ENCODE measurements at regions not wholly inside any gene's neighbourhood (a gene's known extent, or its start where the extent isn't known, plus 50 kb on each side); places are given as distances from the start of the nearest gene placed in this dataset.

DNA sequence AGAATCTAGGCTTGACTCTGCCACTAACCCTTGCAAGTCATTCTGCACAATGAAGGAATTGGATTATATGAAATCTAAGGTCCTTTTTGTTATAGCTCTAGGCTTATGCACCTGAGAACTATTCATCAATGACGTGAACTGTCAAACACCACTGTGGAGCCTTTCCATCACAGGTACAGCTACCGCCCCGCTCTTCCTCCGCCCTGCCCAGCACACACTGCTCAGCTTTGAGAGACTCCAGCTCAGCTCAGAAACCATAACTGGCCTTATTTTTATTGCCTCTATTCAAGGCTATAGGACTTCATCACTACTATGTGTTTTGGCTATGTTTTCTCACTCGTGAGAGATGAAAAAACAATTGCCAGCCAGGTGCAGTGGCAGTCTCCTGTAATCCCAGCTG, 88.2 kb upstream of the RPL34 start:
- Histone ChIP-seq H4K20me1 (ENCODE audit: control insufficient read depth, insufficient read depth, low read length, poor library complexity, severe bottlenecking) (no peaks in the 10 kb centered on the region), H3K4me1 (ENCODE audit: control insufficient read depth in 2 of 2, insufficient read depth in 2 of 2, low read length in 2 of 2) (peaks cover 12 to 13% of the 10 kb centered on the region in 2 donors), H3K36me3 (replicated peaks in 1 of 2; ENCODE audit: control extremely low read depth in 1 of 2, control insufficient read depth in 1 of 2, extremely low read depth in 1 of 2, insufficient read depth in 2 of 2, low read length in 1 of 2) (no peaks in the 10 kb centered on the region), H3K27me3 (replicated peaks in 1 of 4; ENCODE audit: control extremely low read depth in 1 of 4, control insufficient read depth in 3 of 4, insufficient read depth in 4 of 4, low read length in 3 of 4) (peaks cover 0 to 3% (median 1%) of the 10 kb centered on the region in 4 experiments), H3K4me2 (replicated peaks; ENCODE audit: low read depth, low read length, poor library complexity, severe bottlenecking) (no peak overlapping the region), H3K27ac (ENCODE audit: low read length in 2 of 2) (no peak overlapping the region), H2AFZ (ENCODE audit: insufficient read depth, low read depth, low read length, poor library complexity, severe bottlenecking) (no peak overlapping the region), H3K9ac (ENCODE audit: low read length) (no peak overlapping the region), H3K4me3 (ENCODE audit: control extremely low read depth in 1 of 5, extremely low read depth in 1 of 5, insufficient read depth in 1 of 5, low read depth in 2 of 5, low read length in 4 of 5) (no peak overlapping the region), H3K79me2 (ENCODE audit: control insufficient read depth, insufficient read depth, low read length) (no peaks in the 10 kb centered on the region), H3K9me3 (ENCODE audit: control extremely low read depth in 1 of 3, control insufficient read depth in 2 of 3, insufficient read depth in 1 of 3, low read length in 2 of 3) (no peaks in the 10 kb centered on the region)
- intact Hi-C loops (cut with micrococcal nuclease): no loop called here
- ATAC-seq (ENCODE audit: low read depth): no peak
- Mint-ChIP-seq H3K27me3 (peaks cover 8% of the 10 kb centered on the region), H3K9me3 (ENCODE audit: insufficient read depth) (no peaks in the 10 kb centered on the region), H3K4me1 (peaks cover 18% of the 10 kb centered on the region), H3K27ac (no peak overlapping the region), H3K4me3 (no peak overlapping the region)
- DNase-seq: no peak
- ChIA-PET POLR2A (interaction anchor here (0.6 kb wide), 1 partner anchor 132 kb away, joined by 3 read pairs; no protein-coding TSS in a partner anchor), CTCF (no interaction called here)
- no peak for TF ChIP-seq EZH2 (IDR thresholded peaks at IDR 0.05; ENCODE audit: borderline replicate concordance, insufficient read depth, low read depth, low read length, poor library complexity, severe bottlenecking)
- TF ChIP-seq, protein P1, sequence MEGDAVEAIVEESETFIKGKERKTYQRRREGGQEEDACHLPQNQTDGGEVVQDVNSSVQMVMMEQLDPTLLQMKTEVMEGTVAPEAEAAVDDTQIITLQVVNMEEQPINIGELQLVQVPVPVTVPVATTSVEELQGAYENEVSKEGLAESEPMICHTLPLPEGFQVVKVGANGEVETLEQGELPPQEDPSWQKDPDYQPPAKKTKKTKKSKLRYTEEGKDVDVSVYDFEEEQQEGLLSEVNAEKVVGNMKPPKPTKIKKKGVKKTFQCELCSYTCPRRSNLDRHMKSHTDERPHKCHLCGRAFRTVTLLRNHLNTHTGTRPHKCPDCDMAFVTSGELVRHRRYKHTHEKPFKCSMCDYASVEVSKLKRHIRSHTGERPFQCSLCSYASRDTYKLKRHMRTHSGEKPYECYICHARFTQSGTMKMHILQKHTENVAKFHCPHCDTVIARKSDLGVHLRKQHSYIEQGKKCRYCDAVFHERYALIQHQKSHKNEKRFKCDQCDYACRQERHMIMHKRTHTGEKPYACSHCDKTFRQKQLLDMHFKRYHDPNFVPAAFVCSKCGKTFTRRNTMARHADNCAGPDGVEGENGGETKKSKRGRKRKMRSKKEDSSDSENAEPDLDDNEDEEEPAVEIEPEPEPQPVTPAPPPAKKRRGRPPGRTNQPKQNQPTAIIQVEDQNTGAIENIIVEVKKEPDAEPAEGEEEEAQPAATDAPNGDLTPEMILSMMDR (IDR thresholded peaks at IDR 0.05): no peak
- WGBS (ENCODE audit: insufficient coverage): 75% methylated on average over 4 of the region's 5 CpGs

DNA sequence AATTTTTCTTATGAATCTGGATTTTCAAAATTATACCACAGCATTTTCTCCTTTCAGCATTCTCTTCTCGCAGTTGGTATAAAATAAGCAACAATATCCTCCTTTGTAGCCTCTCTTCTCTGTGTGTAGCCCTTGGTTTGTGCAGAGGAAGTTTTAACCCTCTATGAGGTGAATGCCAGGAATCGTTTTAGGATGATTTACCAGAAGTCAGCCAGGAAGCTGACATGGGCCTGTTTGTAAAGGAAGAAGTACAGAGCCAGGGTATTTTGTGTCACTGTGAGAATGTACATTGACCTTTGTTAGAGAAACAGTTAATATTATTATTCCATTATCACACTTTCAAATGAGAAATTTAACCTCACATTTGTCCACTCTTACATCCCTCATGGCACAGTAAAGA, 88.9 kb upstream of the RPL34 start:
- ATAC-seq (ENCODE audit: low read depth) (no peak), DNase-seq (no peak)
- POLR2A ChIA-PET: no interaction called here
- Histone ChIP-seq H3K79me2 (ENCODE audit: control insufficient read depth, insufficient read depth, low read length) (no peaks in the 10 kb centered on the region), H3K27ac (ENCODE audit: low read length in 2 of 2) (no peak overlapping the region), H3K36me3 (replicated peaks in 1 of 2; ENCODE audit: control extremely low read depth in 1 of 2, control insufficient read depth in 1 of 2, extremely low read depth in 1 of 2, insufficient read depth in 2 of 2, low read length in 1 of 2) (no peaks in the 10 kb centered on the region), H3K9me3 (ENCODE audit: control extremely low read depth in 1 of 3, control insufficient read depth in 2 of 3, insufficient read depth in 1 of 3, low read length in 2 of 3) (no peaks in the 10 kb centered on the region), H3K4me1 (ENCODE audit: control insufficient read depth in 2 of 2, insufficient read depth in 2 of 2, low read length in 2 of 2) (peaks cover 12 to 13% of the 10 kb centered on the region in 2 donors), H3K4me2 (replicated peaks; ENCODE audit: low read depth, low read length, poor library complexity, severe bottlenecking) (no peak overlapping the region), H3K4me3 (ENCODE audit: control extremely low read depth in 1 of 5, extremely low read depth in 1 of 5, insufficient read depth in 1 of 5, low read depth in 2 of 5, low read length in 4 of 5) (no peak overlapping the region), H3K9ac (ENCODE audit: low read length) (no peak overlapping the region), H4K20me1 (ENCODE audit: control insufficient read depth, insufficient read depth, low read length, poor library complexity, severe bottlenecking) (no peaks in the 10 kb centered on the region), H3K27me3 (replicated peaks in 1 of 4; ENCODE audit: control extremely low read depth in 1 of 4, control insufficient read depth in 3 of 4, insufficient read depth in 4 of 4, low read length in 3 of 4) (peaks cover 0 to 3% (median 1%) of the 10 kb centered on the region in 4 experiments), H2AFZ (ENCODE audit: insufficient read depth, low read depth, low read length, poor library complexity, severe bottlenecking) (no peak overlapping the region)
- Mint-ChIP-seq H3K4me1 (peaks cover 18% of the 10 kb centered on the region), H3K27ac (no peak overlapping the region), H3K9me3 (ENCODE audit: insufficient read depth) (no peaks in the 10 kb centered on the region), H3K4me3 (no peak overlapping the region), H3K27me3 (peaks cover 8% of the 10 kb centered on the region)
- 0% methylated on average over 1 of the region's 2 CpGs for WGBS (ENCODE audit: insufficient coverage)
- TF ChIP-seq, protein P1 (IDR thresholded peaks at IDR 0.05): no peak
- no peak for TF ChIP-seq EZH2 (IDR thresholded peaks at IDR 0.05; ENCODE audit: borderline replicate concordance, insufficient read depth, low read depth, low read length, poor library complexity, severe bottlenecking)
- CTCF ChIA-PET: no interaction called here
- intact Hi-C loops (cut with micrococcal nuclease): no loop called here

All from B cell (primary cell).